ENCODE measurements at regions not wholly inside any gene's neighbourhood (a gene's known extent, or its start where the extent isn't known, plus 50 kb on each side); places are given as distances from the start of the nearest gene placed in this dataset.
"Not testable (repeated sequence)": the region's sequence is repeated elsewhere in the genome, so short reads cannot be mapped to it uniquely, and the experiment has no call there.

- CTCF ChIA-PET = no interaction called here
- POLR2A ChIA-PET = no interaction called here
These were observed 546.5 kb upstream of the STEAP1 start for GRCh38 chr7:89607792-89608191.

- POLR2A ChIA-PET, CTCF ChIA-PET: not testable (repeated sequence)
These were observed 537.4 kb upstream of the STEAP1 start for GRCh38 chr7:89616829-89617228.

GRCh38 chr7:89618274-89618673, 536.0 kb upstream of the STEAP1 start:
- POLR2A ChIA-PET = no interaction called here

GRCh38 chr7:89621925-89622641, 532.2 kb upstream of the STEAP1 start:
- POLR2A ChIA-PET = no interaction called here

More at GRCh38 chr7:89618274-89618673, 536.0 kb upstream of the STEAP1 start:
- CTCF ChIA-PET = no interaction called here

GRCh38 chr7:89623018-89623672, 531.1 kb upstream of the STEAP1 start:
- ChIA-PET CTCF (no interaction called here), POLR2A (no interaction called here)

More at GRCh38 chr7:89621925-89622641, 532.2 kb upstream of the STEAP1 start:
- CTCF ChIA-PET = no interaction called here

- CTCF ChIA-PET, POLR2A ChIA-PET: not testable (repeated sequence)
These were observed 530.1 kb upstream of the STEAP1 start for GRCh38 chr7:89624155-89624554.

- CTCF ChIA-PET = no interaction called here
- POLR2A ChIA-PET = no interaction called here
These were observed 505.8 kb upstream of the STEAP1 start for GRCh38 chr7:89648509-89648908.

GRCh38 chr7:89655946-89656345, 498.3 kb upstream of the STEAP1 start:
- CTCF ChIA-PET = no interaction called here
- POLR2A ChIA-PET = no interaction called here

GRCh38 chr7:89661876-89662275, 492.4 kb upstream of the STEAP1 start:
- CTCF ChIA-PET = no interaction called here
- POLR2A ChIA-PET = no interaction called here

GRCh38 chr7:89666136-89666835, 488.0 kb upstream of the STEAP1 start:
- POLR2A ChIA-PET = no interaction called here
- CTCF ChIA-PET = no interaction called here

GRCh38 chr7:89680161-89680560, 474.1 kb upstream of the STEAP1 start:
- POLR2A ChIA-PET = no interaction called here

GRCh38 chr7:89681448-89681847, 472.8 kb upstream of the STEAP1 start:
- POLR2A ChIA-PET = no interaction called here
- CTCF ChIA-PET = no interaction called here

More at GRCh38 chr7:89680161-89680560, 474.1 kb upstream of the STEAP1 start:
- CTCF ChIA-PET = no interaction called here

GRCh38 chr7:89685287-89685686, 469.0 kb upstream of the STEAP1 start:
- CTCF ChIA-PET = no interaction called here
- POLR2A ChIA-PET = no interaction called here

GRCh38 chr7:89687211-89687610, 467.1 kb upstream of the STEAP1 start:
- POLR2A ChIA-PET = no interaction called here
- CTCF ChIA-PET = no interaction called here

GRCh38 chr7:89695241-89695640, 459.0 kb upstream of the STEAP1 start:
- POLR2A ChIA-PET = no interaction called here
- CTCF ChIA-PET = no interaction called here

GRCh38 chr7:89714131-89714530, 440.1 kb upstream of the STEAP1 start:
- CTCF ChIA-PET = no interaction called here
- POLR2A ChIA-PET = no interaction called here

- CTCF ChIA-PET, POLR2A ChIA-PET: not testable (repeated sequence)
These were observed 435.3 kb upstream of the STEAP1 start for GRCh38 chr7:89718941-89719340.

GRCh38 chr7:89728481-89728880, 425.8 kb upstream of the STEAP1 start:
- ChIA-PET CTCF (no interaction called here), POLR2A (no interaction called here)

GRCh38 chr7:89731751-89732445, 422.4 kb upstream of the STEAP1 start:
- CTCF ChIA-PET = no interaction called here
- POLR2A ChIA-PET = no interaction called here

GRCh38 chr7:89738549-89738948, 415.7 kb upstream of the STEAP1 start:
- POLR2A ChIA-PET = no interaction called here
- CTCF ChIA-PET = no interaction called here

GRCh38 chr7:89757910-89758309, 396.4 kb upstream of the STEAP1 start:
- CTCF ChIA-PET = no interaction called here
- POLR2A ChIA-PET = no interaction called here

Measured in activated CD8-positive, alpha-beta memory T cell treated with anti-CD3 and anti-CD28 coated beads for 36 hours (primary cell).